ENCODE measurements at regions not wholly inside any gene's neighbourhood (a gene's known extent, or its start where the extent isn't known, plus 50 kb on each side); places are given as distances from the start of the nearest gene placed in this dataset.
"Not testable (repeated sequence)": the region's sequence is repeated elsewhere in the genome, so short reads cannot be mapped to it uniquely, and the experiment has no call there.

- FAIRE-seq; H3K4me1 ChIP-seq (ENCODE audit: control insufficient read depth, extremely low read depth, insufficient read depth, low read length); H3K9me1 ChIP-seq (replicated peaks; ENCODE audit: control insufficient read depth, extremely low read depth, insufficient read depth, low read length); H2AFZ ChIP-seq (ENCODE audit: low read depth, low read length); intact Hi-C loops (cut with micrococcal nuclease); H3K36me3 ChIP-seq (ENCODE audit: control insufficient read depth in 2 of 2, extremely low read depth in 1 of 2, insufficient read depth in 2 of 2, low read length in 2 of 2); H3K4me3 ChIP-seq (replicated peaks in 1 of 3; ENCODE audit: insufficient read depth in 1 of 3, low read depth in 1 of 3, low read length in 3 of 3); H3K27me3 ChIP-seq (ENCODE audit: control insufficient read depth in 2 of 2, insufficient read depth in 2 of 2, low read length in 2 of 2); H4K20me1 ChIP-seq (replicated peaks; ENCODE audit: control insufficient read depth, extremely low read depth, insufficient read depth, low read length); H3K4me2 ChIP-seq (ENCODE audit: insufficient read depth, low read length); POLR2A ChIA-PET; H3K9ac ChIP-seq (replicated peaks; ENCODE audit: extremely low read depth, insufficient read depth, low read length); H3K79me2 ChIP-seq (ENCODE audit: control insufficient read depth, insufficient read depth, low read length); BruUV-seq (replicated peaks); dilution Hi-C loops (cut with MboI; ENCODE audit: extremely low pct_ligation_motif_present, low sequenced_read_pairs); H3K9me3 ChIP-seq (replicated peaks; ENCODE audit: control insufficient read depth, insufficient read depth, low read length); H3K27ac ChIP-seq (ENCODE audit: insufficient read depth, low read depth, low read length); DNase-seq (ENCODE audit: low read depth, low spot score); CTCF ChIA-PET: not testable (repeated sequence)
Measured at GRCh38 chr11:127768931-127769330, 768.4 kb upstream of the KIRREL3 start.

GRCh38 chr11:127766734-127767133 lies 766.2 kb upstream of the KIRREL3 start:
- no peak overlapping the region for H3K4me3 ChIP-seq (replicated peaks in 1 of 3; ENCODE audit: insufficient read depth in 1 of 3, low read depth in 1 of 3, low read length in 3 of 3)
- no peaks in the 10 kb centered on the region for H3K9me3 ChIP-seq (replicated peaks; ENCODE audit: control insufficient read depth, insufficient read depth, low read length)
- TF ChIP-seq FOS (IDR thresholded peaks at IDR 0.05; ENCODE audit: borderline replicate concordance, insufficient read depth, low read length), result no peak
- no peak for TF ChIP-seq POLR2A (IDR thresholded peaks at IDR 0.05; ENCODE audit: low read depth, low read length)
- TF ChIP-seq EZH2 (IDR thresholded peaks at IDR 0.05; ENCODE audit: borderline replicate concordance, low read depth, low read length, severe bottlenecking), result no peak
- no peak for TF ChIP-seq MAX (IDR thresholded peaks at IDR 0.05; ENCODE audit: insufficient read depth, insufficient read length)
- no peak for TF ChIP-seq JUN (IDR thresholded peaks at IDR 0.05; ENCODE audit: borderline replicate concordance, insufficient read depth, insufficient read length, low read depth)
- TF ChIP-seq CTCF (IDR thresholded peaks at IDR 0.05; ENCODE audit: extremely low read depth in 1 of 2, insufficient read depth in 1 of 2, low read depth in 1 of 2, low read length in 2 of 2), result no peak
- TF ChIP-seq POLR2AphosphoS5 (IDR thresholded peaks at IDR 0.05; ENCODE audit: insufficient read depth, low read depth, low read length), result no peak
- no peak for TF ChIP-seq MYC (IDR thresholded peaks at IDR 0.05; ENCODE audit: low read depth, low read length)
- TF ChIP-seq GATA2 (IDR thresholded peaks at IDR 0.05; ENCODE audit: insufficient read depth, insufficient read length, low read depth, low read length), result no peak
- ChIA-PET POLR2A (no interaction called here), CTCF (no interaction called here)
- no peak overlapping the region for H2AFZ ChIP-seq (ENCODE audit: low read depth, low read length)
- no peaks in the 10 kb centered on the region for H4K20me1 ChIP-seq (replicated peaks; ENCODE audit: control insufficient read depth, extremely low read depth, insufficient read depth, low read length)
- no peaks in the 10 kb centered on the region for H3K36me3 ChIP-seq (ENCODE audit: control insufficient read depth in 2 of 2, extremely low read depth in 1 of 2, insufficient read depth in 2 of 2, low read length in 2 of 2)
- no peak overlapping the region for H3K9ac ChIP-seq (replicated peaks; ENCODE audit: extremely low read depth, insufficient read depth, low read length)
- no peaks in the 10 kb centered on the region for H3K9me1 ChIP-seq (replicated peaks; ENCODE audit: control insufficient read depth, extremely low read depth, insufficient read depth, low read length)
- H3K79me2 ChIP-seq (ENCODE audit: control insufficient read depth, insufficient read depth, low read length), result no peaks in the 10 kb centered on the region
- no peak for DNase-seq (ENCODE audit: low read depth, low spot score)
- dilution Hi-C loops (cut with MboI; ENCODE audit: extremely low pct_ligation_motif_present, low sequenced_read_pairs) (no loop called here), intact Hi-C loops (cut with micrococcal nuclease) (no loop called here)
- no peak overlapping the region for H3K4me2 ChIP-seq (ENCODE audit: insufficient read depth, low read length)
- BruUV-seq (replicated peaks), result no TSS peak
- H3K27me3 ChIP-seq (ENCODE audit: control insufficient read depth in 2 of 2, insufficient read depth in 2 of 2, low read length in 2 of 2), result no peaks in the 10 kb centered on the region
- FAIRE-seq, result no peak
- H3K4me1 ChIP-seq (ENCODE audit: control insufficient read depth, extremely low read depth, insufficient read depth, low read length), result no peaks in the 10 kb centered on the region
- H3K27ac ChIP-seq (ENCODE audit: insufficient read depth, low read depth, low read length), result no peak overlapping the region

All from endothelial cell of umbilical vein (primary cell).